ENCODE measurements at regions not wholly inside any gene's neighbourhood (a gene's known extent, or its start where the extent isn't known, plus 50 kb on each side); places are given as distances from the start of the nearest gene placed in this dataset.

- H2AFZ ChIP-seq (ENCODE audit: insufficient read depth, low read depth, low read length, poor library complexity, severe bottlenecking), result no peak overlapping the region
- 86% methylated on average over 1 of the region's 2 CpGs for WGBS (ENCODE audit: insufficient coverage)
- peaks cover 8 to 11% (median 11%) of the 10 kb centered on the region in 3 donors for H3K27me3 Mint-ChIP-seq (ENCODE audit: low read depth in 3 of 3)
- DNase-seq, result no peak
- H3K4me1 Mint-ChIP-seq, result no peaks in the 10 kb centered on the region
- H3K4me3 Mint-ChIP-seq, result no peak overlapping the region
- no peaks in the 10 kb centered on the region for H3K4me1 ChIP-seq (ENCODE audit: control insufficient read depth in 1 of 2, insufficient read depth in 2 of 2, low read length in 2 of 2)
- no peak overlapping the region for H3K27ac Mint-ChIP-seq
- H4K20me1 ChIP-seq (ENCODE audit: insufficient read depth, low read length), result no peaks in the 10 kb centered on the region
- H3K27ac ChIP-seq (ENCODE audit: low read depth in 1 of 2, low read length in 2 of 2), result no peak overlapping the region
- H3K9ac ChIP-seq (ENCODE audit: insufficient read depth, low read length, poor library complexity, severe bottlenecking), result no peak overlapping the region
- H3K9me3 ChIP-seq (replicated peaks in 1 of 2; ENCODE audit: control insufficient read depth in 1 of 2, insufficient read depth in 1 of 2, low read length in 2 of 2), result no peaks in the 10 kb centered on the region
- no peak for TF ChIP-seq CTCF (IDR thresholded peaks at IDR 0.05)
- no peaks in the 10 kb centered on the region for H3K79me2 ChIP-seq (ENCODE audit: insufficient read depth, low read length)
- H3K36me3 ChIP-seq (replicated peaks in 1 of 2; ENCODE audit: control insufficient read depth in 1 of 2, insufficient read depth in 2 of 2, low read length in 2 of 2), result no peaks in the 10 kb centered on the region
- peaks cover 0 to 5% (median 0%) of the 10 kb centered on the region in 7 donors for H3K9me3 Mint-ChIP-seq
- no peak overlapping the region for H3K4me2 ChIP-seq (replicated peaks; ENCODE audit: extremely low read depth, low read length, poor library complexity, severe bottlenecking)
- H3K36me3 Mint-ChIP-seq, result no peaks in the 10 kb centered on the region
- H3K4me3 ChIP-seq (replicated peaks in 1 of 3; ENCODE audit: low read depth in 2 of 3, low read length in 3 of 3), result no peak overlapping the region
- peaks cover 5 to 17% of the 10 kb centered on the region in 2 donors for H3K27me3 ChIP-seq (ENCODE audit: control insufficient read depth in 2 of 2, insufficient read depth in 2 of 2, low read length in 2 of 2)
- intact Hi-C loops (cut with micrococcal nuclease), result no loop called here
Observed at GRCh38 chr15:72892986-72893385, 109.4 kb upstream of the ADPGK start.

GRCh38 chr15:72890043-72890442 lies 106.5 kb upstream of the ADPGK start:
- H3K27ac Mint-ChIP-seq, result no peak overlapping the region
- Histone ChIP-seq H3K9me3 (replicated peaks in 1 of 2; ENCODE audit: control insufficient read depth in 1 of 2, insufficient read depth in 1 of 2, low read length in 2 of 2) (no peaks in the 10 kb centered on the region), H3K36me3 (replicated peaks in 1 of 2; ENCODE audit: control insufficient read depth in 1 of 2, insufficient read depth in 2 of 2, low read length in 2 of 2) (no peaks in the 10 kb centered on the region), H3K4me1 (ENCODE audit: control insufficient read depth in 1 of 2, insufficient read depth in 2 of 2, low read length in 2 of 2) (no peaks in the 10 kb centered on the region), H3K27me3 (ENCODE audit: control insufficient read depth in 2 of 2, insufficient read depth in 2 of 2, low read length in 2 of 2) (peaks cover 0 to 9% of the 10 kb centered on the region in 2 donors), H2AFZ (ENCODE audit: insufficient read depth, low read depth, low read length, poor library complexity, severe bottlenecking) (no peak overlapping the region), H3K4me3 (replicated peaks in 1 of 3; ENCODE audit: low read depth in 2 of 3, low read length in 3 of 3) (no peak overlapping the region), H3K9ac (ENCODE audit: insufficient read depth, low read length, poor library complexity, severe bottlenecking) (no peak overlapping the region), H3K4me2 (replicated peaks; ENCODE audit: extremely low read depth, low read length, poor library complexity, severe bottlenecking) (no peak overlapping the region), H4K20me1 (ENCODE audit: insufficient read depth, low read length) (no peaks in the 10 kb centered on the region), H3K27ac (ENCODE audit: low read depth in 1 of 2, low read length in 2 of 2) (no peak overlapping the region), H3K79me2 (ENCODE audit: insufficient read depth, low read length) (no peaks in the 10 kb centered on the region)
- peaks cover 7 to 14% (median 9%) of the 10 kb centered on the region in 3 donors for H3K27me3 Mint-ChIP-seq (ENCODE audit: low read depth in 3 of 3)
- no peak overlapping the region for H3K4me3 Mint-ChIP-seq
- no peaks in the 10 kb centered on the region for H3K36me3 Mint-ChIP-seq
- no peak for TF ChIP-seq CTCF (IDR thresholded peaks at IDR 0.05)
- peaks cover 0 to 5% (median 2%) of the 10 kb centered on the region in 7 donors for H3K9me3 Mint-ChIP-seq
- WGBS (ENCODE audit: insufficient coverage), result 59% methylated on average over 9 of the region's 12 CpGs
- no peak for DNase-seq
- intact Hi-C loops (cut with micrococcal nuclease), result no loop called here
- no peaks in the 10 kb centered on the region for H3K4me1 Mint-ChIP-seq
